Fibroblast of lung (primary cell): ENCODE measurements at regions not wholly inside any gene's neighbourhood (a gene's known extent, or its start where the extent isn't known, plus 50 kb on each side); places are given as distances from the start of the nearest gene placed in this dataset.

Experiments
- DNase-seq, 2 donors: peaks; one replicate each; pipeline versions ENCODE4 v3.0.0 to v3.0.0-alpha.2; 2010; ENCODE audit warnings: low read depth in 2 of 2
- H2AFZ ChIP-seq: 2 replicates; pipeline ENCODE4 v1.5.1; 2012; ENCODE audit warnings: low read length, control low read depth, inconsistent platforms
- H3K27ac ChIP-seq: 2 replicates; pipeline ENCODE4 v1.5.1; 2011; ENCODE audit warnings: low read length, control low read depth; ENCODE audit not compliant: insufficient read depth
- H3K27me3 ChIP-seq: 2 replicates; pipeline ENCODE4 v1.5.1; 2011; ENCODE audit warnings: mild to moderate bottlenecking, low read length; ENCODE audit not compliant: control insufficient read depth, insufficient read depth
- H3K36me3 ChIP-seq: 2 replicates; pipeline ENCODE4 v1.5.1; 2011; ENCODE audit warnings: low read length; ENCODE audit not compliant: control insufficient read depth, insufficient read depth
- H3K4me1 ChIP-seq: 2 replicates; pipeline ENCODE4 v1.5.1; 2011; ENCODE audit warnings: low read length; ENCODE audit not compliant: control insufficient read depth, insufficient read depth; ENCODE audit errors: extremely low read depth
- H3K4me2 ChIP-seq: 2 replicates; pipeline ENCODE4 v1.5.1; 2011; ENCODE audit warnings: low read length, control low read depth; ENCODE audit not compliant: insufficient read depth; ENCODE audit errors: extremely low read depth
- H3K4me3 ChIP-seq, 4 experiments: fragments of 200-600 bp in 1 of 4; sonication (generic) in 1 of 4; replicated peaks in 1 of 4; 2 replicates each; pipeline ENCODE4 v1.5.1; 2011 to 2016; ENCODE audit warnings: low read length in 4 of 4, low read depth in 3 of 4, mild to moderate bottlenecking in 3 of 4, control low read depth in 2 of 4, inconsistent platforms in 1 of 4, mixed read lengths in 1 of 4; ENCODE audit not compliant: insufficient read depth in 1 of 4; ENCODE audit errors: control extremely low read depth in 1 of 4
- H3K79me2 ChIP-seq: 2 replicates; pipeline ENCODE4 v1.5.1; 2012; ENCODE audit warnings: mild to moderate bottlenecking, low read length, inconsistent platforms; ENCODE audit not compliant: control insufficient read depth, insufficient read depth
- H3K9ac ChIP-seq: 2 replicates; pipeline ENCODE4 v1.5.1; 2011; ENCODE audit warnings: mild to moderate bottlenecking, low read length, control low read depth; ENCODE audit not compliant: insufficient read depth
- H3K9me3 ChIP-seq: 2 replicates; pipeline ENCODE4 v1.5.1; 2012; ENCODE audit warnings: low read depth, low read length; ENCODE audit not compliant: control insufficient read depth, insufficient read depth
- H4K20me1 ChIP-seq: 2 replicates; pipeline ENCODE4 v1.5.1; 2011; ENCODE audit warnings: low read length; ENCODE audit not compliant: control insufficient read depth, insufficient read depth; ENCODE audit errors: extremely low read depth
- CTCF ChIP-seq, 2 donors: IDR thresholded peaks in 1 of 2; conservative IDR thresholded peaks in 1 of 2; 1 replicate in 1 of 2; 2 replicates in 1 of 2; pipeline ENCODE4 v1.5.1; 2011 to 2012; ENCODE audit warnings: low read length in 2 of 2, control low read depth in 1 of 2, inconsistent platforms in 1 of 2, low read depth in 1 of 2, mild to moderate bottlenecking in 1 of 2
- EZH2 ChIP-seq: IDR thresholded peaks from 2 replicates; pipeline ENCODE4 v1.5.1; 2012; ENCODE audit warnings: low read length, control low read depth, mild to moderate bottlenecking; ENCODE audit errors: missing control alignments

- Histone ChIP-seq H3K27ac (no peak overlapping the region), H3K4me3 (no peak overlapping the region), H3K9me3 (no peaks in the 10 kb centered on the region), H3K27me3 (no peaks in the 10 kb centered on the region), H3K79me2 (no peaks in the 10 kb centered on the region), H3K36me3 (peaks cover 13% of the 10 kb centered on the region), H2AFZ (no peak overlapping the region), H3K9ac (no peak overlapping the region), H3K4me1 (no peaks in the 10 kb centered on the region), H4K20me1 (no peaks in the 10 kb centered on the region), H3K4me2 (no peak overlapping the region)
- DNase-seq: no peak
- TF ChIP-seq CTCF (conservative IDR thresholded peaks at IDR 0.05 in 1 of 2, IDR thresholded peaks at IDR 0.05 in 1 of 2; ENCODE audit: low read depth in 1 of 2, low read length in 2 of 2) (no peak), EZH2 (no peak)
Observed at GRCh38 chr14:101068313-101069227, 165.0 kb upstream of the RTL1 start.

- Histone ChIP-seq H3K4me3 (no peak overlapping the region), H3K27me3 (no peaks in the 10 kb centered on the region), H4K20me1 (no peaks in the 10 kb centered on the region), H3K36me3 (peaks cover 12% of the 10 kb centered on the region), H3K9me3 (no peaks in the 10 kb centered on the region), H3K79me2 (no peaks in the 10 kb centered on the region), H2AFZ (no peak overlapping the region), H3K4me2 (no peak overlapping the region), H3K4me1 (no peaks in the 10 kb centered on the region), H3K9ac (no peak overlapping the region), H3K27ac (no peak overlapping the region)
- DNase-seq: no peak
- TF ChIP-seq EZH2 (no peak), CTCF (conservative IDR thresholded peaks at IDR 0.05 in 1 of 2, IDR thresholded peaks at IDR 0.05 in 1 of 2; ENCODE audit: low read depth in 1 of 2, low read length in 2 of 2) (no peak)
Observed at GRCh38 chr14:101069228-101069549, 165.7 kb upstream of the RTL1 start.

- Histone ChIP-seq H3K4me3 (no peak overlapping the region), H3K79me2 (no peaks in the 10 kb centered on the region), H4K20me1 (no peaks in the 10 kb centered on the region), H3K4me2 (no peak overlapping the region), H3K27me3 (no peaks in the 10 kb centered on the region), H2AFZ (no peak overlapping the region), H3K27ac (no peak overlapping the region), H3K4me1 (no peaks in the 10 kb centered on the region), H3K36me3 (peaks cover 12% of the 10 kb centered on the region), H3K9me3 (no peaks in the 10 kb centered on the region), H3K9ac (no peak overlapping the region)
- TF ChIP-seq EZH2: no peak
- TF ChIP-seq CTCF (conservative IDR thresholded peaks at IDR 0.05 in 1 of 2, IDR thresholded peaks at IDR 0.05 in 1 of 2; ENCODE audit: low read depth in 1 of 2, low read length in 2 of 2): no peak
- no peak for DNase-seq
Observed at GRCh38 chr14:101069666-101070362, 166.3 kb upstream of the RTL1 start.
